ENCODE measurements at regions not wholly inside any gene's neighbourhood (a gene's known extent, or its start where the extent isn't known, plus 50 kb on each side); places are given as distances from the start of the nearest gene placed in this dataset.

- peak; percentile 11 for DNase-seq (ENCODE audit: low read depth)
- TF ChIP-seq POLR2A (IDR thresholded peaks at IDR 0.05; ENCODE audit: extremely low read depth, insufficient read length) = no peak
- TF ChIP-seq, protein P1, sequence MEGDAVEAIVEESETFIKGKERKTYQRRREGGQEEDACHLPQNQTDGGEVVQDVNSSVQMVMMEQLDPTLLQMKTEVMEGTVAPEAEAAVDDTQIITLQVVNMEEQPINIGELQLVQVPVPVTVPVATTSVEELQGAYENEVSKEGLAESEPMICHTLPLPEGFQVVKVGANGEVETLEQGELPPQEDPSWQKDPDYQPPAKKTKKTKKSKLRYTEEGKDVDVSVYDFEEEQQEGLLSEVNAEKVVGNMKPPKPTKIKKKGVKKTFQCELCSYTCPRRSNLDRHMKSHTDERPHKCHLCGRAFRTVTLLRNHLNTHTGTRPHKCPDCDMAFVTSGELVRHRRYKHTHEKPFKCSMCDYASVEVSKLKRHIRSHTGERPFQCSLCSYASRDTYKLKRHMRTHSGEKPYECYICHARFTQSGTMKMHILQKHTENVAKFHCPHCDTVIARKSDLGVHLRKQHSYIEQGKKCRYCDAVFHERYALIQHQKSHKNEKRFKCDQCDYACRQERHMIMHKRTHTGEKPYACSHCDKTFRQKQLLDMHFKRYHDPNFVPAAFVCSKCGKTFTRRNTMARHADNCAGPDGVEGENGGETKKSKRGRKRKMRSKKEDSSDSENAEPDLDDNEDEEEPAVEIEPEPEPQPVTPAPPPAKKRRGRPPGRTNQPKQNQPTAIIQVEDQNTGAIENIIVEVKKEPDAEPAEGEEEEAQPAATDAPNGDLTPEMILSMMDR (IDR thresholded peaks at IDR 0.05; ENCODE audit: low read depth, low read length) = no peak
- no peak for TF ChIP-seq MYC (IDR thresholded peaks at IDR 0.05; ENCODE audit: low read depth, low read length)
- no peak for TF ChIP-seq MAX (IDR thresholded peaks at IDR 0.05; ENCODE audit: low read depth, low read length)
- H3K4me3 ChIP-seq (ENCODE audit: low read depth, low read length) = no peak overlapping the region
Observed at GRCh38 chr10:3622427-3622826, 162.6 kb downstream of the KLF6 start.

- TF ChIP-seq MAX (IDR thresholded peaks at IDR 0.05; ENCODE audit: low read depth, low read length) (no peak), MYC (IDR thresholded peaks at IDR 0.05; ENCODE audit: low read depth, low read length) (no peak)
- TF ChIP-seq, protein P1 (IDR thresholded peaks at IDR 0.05; ENCODE audit: low read depth, low read length) = no peak
Observed at GRCh38 chr10:3620818-3621217, 164.2 kb downstream of the KLF6 start.

DNA sequence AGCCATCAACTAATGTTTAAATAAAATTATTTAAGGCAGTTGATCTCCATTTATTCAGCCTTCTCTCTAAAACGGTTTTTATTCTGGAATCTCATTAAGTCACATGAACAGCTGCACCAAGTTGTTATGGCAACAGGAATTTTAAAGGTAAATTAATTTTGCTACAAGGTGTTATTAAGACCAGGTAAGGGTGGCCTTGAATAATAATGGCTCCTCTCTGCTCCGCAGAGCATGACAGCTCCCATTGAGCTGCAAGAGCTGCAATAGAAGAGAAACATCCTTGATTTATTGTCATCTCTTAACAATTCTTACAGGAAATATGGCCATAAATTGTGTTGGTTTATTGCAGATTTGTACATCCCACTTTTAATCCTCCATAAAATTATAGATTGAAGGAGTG lies 165.8 kb downstream of the KLF6 start:
- no peak for DNase-seq (ENCODE audit: low read depth)
- no peak overlapping the region for H3K4me3 ChIP-seq (ENCODE audit: low read depth, low read length)
- TF ChIP-seq MAX (IDR thresholded peaks at IDR 0.05; ENCODE audit: low read depth, low read length) (no peak), POLR2A (IDR thresholded peaks at IDR 0.05; ENCODE audit: extremely low read depth, insufficient read length) (no peak), MYC (IDR thresholded peaks at IDR 0.05; ENCODE audit: low read depth, low read length) (no peak)
- TF ChIP-seq, protein P1 (IDR thresholded peaks at IDR 0.05; ENCODE audit: low read depth, low read length) = no peak

More at GRCh38 chr10:3620818-3621217, 164.2 kb downstream of the KLF6 start:
- H3K4me3 ChIP-seq (ENCODE audit: low read depth, low read length) = no peak overlapping the region
- no peak for DNase-seq (ENCODE audit: low read depth)

GRCh38 chr10:3616880-3617279 lies 168.1 kb downstream of the KLF6 start:
- TF ChIP-seq MAX (IDR thresholded peaks at IDR 0.05; ENCODE audit: low read depth, low read length) = no peak
- TF ChIP-seq MYC (IDR thresholded peaks at IDR 0.05; ENCODE audit: low read depth, low read length) = no peak
- TF ChIP-seq, protein P1 (IDR thresholded peaks at IDR 0.05; ENCODE audit: low read depth, low read length) = no peak
- TF ChIP-seq POLR2A (IDR thresholded peaks at IDR 0.05; ENCODE audit: extremely low read depth, insufficient read length) = no peak
- H3K4me3 ChIP-seq (ENCODE audit: low read depth, low read length) = no peak overlapping the region
- DNase-seq (ENCODE audit: low read depth) = no peak

DNA sequence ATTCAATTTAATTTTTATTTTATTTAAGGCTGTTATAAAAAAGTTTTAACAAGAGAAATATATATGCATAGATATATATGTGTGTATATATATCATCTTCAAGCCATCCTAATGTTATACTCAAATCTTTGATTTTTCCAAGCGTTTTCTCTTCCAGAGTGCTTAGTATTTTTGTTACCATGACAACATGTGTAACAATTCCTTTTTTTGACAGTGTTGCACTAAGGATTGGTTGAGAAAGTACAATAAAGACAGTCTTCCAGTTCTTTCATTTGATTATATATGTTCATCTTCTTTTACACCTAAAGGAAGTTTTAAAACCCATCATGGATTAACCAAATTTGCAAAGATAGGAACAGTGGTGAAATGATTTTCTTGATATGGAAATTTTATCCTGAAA lies 171.7 kb downstream of the KLF6 start:
- TF ChIP-seq MAX (IDR thresholded peaks at IDR 0.05; ENCODE audit: low read depth, low read length) (no peak), POLR2A (IDR thresholded peaks at IDR 0.05; ENCODE audit: extremely low read depth, insufficient read length) (no peak), MYC (IDR thresholded peaks at IDR 0.05; ENCODE audit: low read depth, low read length) (no peak)
- TF ChIP-seq, protein P1 (IDR thresholded peaks at IDR 0.05; ENCODE audit: low read depth, low read length) = no peak
- DNase-seq (ENCODE audit: low read depth) = no peak
- H3K4me3 ChIP-seq (ENCODE audit: low read depth, low read length) = no peak overlapping the region
